GM12878 (cell line): ENCODE measurements at regions not wholly inside any gene's neighbourhood (a gene's known extent, or its start where the extent isn't known, plus 50 kb on each side); places are given as distances from the start of the nearest gene placed in this dataset.
A peak's percentile ranks its signal among the peaks of the same experiment; 100 is the strongest.

Source experiments
- BACH1 ChIP-seq: fragments of 450-650 bp; IDR thresholded peaks from 2 replicates; pipeline ENCODE4 v1.6.1; 2017; ENCODE audit warnings: mild to moderate bottlenecking, borderline replicate concordance
- BHLHE40 ChIP-seq, 2 experiments: fragments of 450-650 bp in 1 of 2; IDR thresholded peaks; 2 replicates each; pipeline ENCODE4 v1.6.1; 2011 to 2017; ENCODE audit warnings: low read depth in 2 of 2, borderline replicate concordance in 1 of 2, improper control_type of control experiment in 1 of 2, low read length in 1 of 2, mild to moderate bottlenecking in 1 of 2
- CBFB ChIP-seq: IDR thresholded peaks from 2 replicates; pipeline ENCODE4 v1.6.1; 2016; ENCODE audit warnings: antibody characterized with exemption, low read depth
- CBX3 ChIP-seq: fragments of 200-600 bp; sonication (generic); IDR thresholded peaks from 2 replicates; pipeline ENCODE4 v1.6.1; 2016; ENCODE audit warnings: low read depth, borderline replicate concordance
- CBX5 ChIP-seq: sonication (generic); IDR thresholded peaks from 2 replicates; pipeline ENCODE4 v1.6.1; 2016; ENCODE audit warnings: low read depth, moderate library complexity, mild to moderate bottlenecking, inconsistent platforms
- CREM ChIP-seq: IDR thresholded peaks from 2 replicates; pipeline ENCODE4 v1.6.1; 2014; ENCODE audit warnings: antibody characterized with exemption, low read depth
- EGR1 ChIP-seq, 2 experiments: IDR thresholded peaks; 1 replicate in 1 of 2; 2 replicates in 1 of 2; pipeline ENCODE4 v1.6.1; 2011 to 2012; ENCODE audit warnings: low read depth in 2 of 2, low read length in 2 of 2, borderline replicate concordance in 1 of 2, mild to moderate bottlenecking in 1 of 2, moderate library complexity in 1 of 2
- FOXM1 ChIP-seq: IDR thresholded peaks from 2 replicates; pipeline ENCODE4 v1.6.1; 2012; ENCODE audit warnings: low read depth, mild to moderate bottlenecking, inconsistent platforms, low read length, moderate library complexity
- GABPA ChIP-seq: IDR thresholded peaks from 2 replicates; pipeline ENCODE4 v1.6.1; 2014; ENCODE audit warnings: antibody characterized with exemption, low read depth, mild to moderate bottlenecking, inconsistent platforms
- HCFC1 ChIP-seq: fragments of 150-350 bp; IDR thresholded peaks from 2 replicates; pipeline ENCODE4 v1.6.1; 2014; ENCODE audit warnings: low read length
- HDGF ChIP-seq: fragments of 450-650 bp; IDR thresholded peaks from 2 replicates; pipeline ENCODE4 v1.6.1; 2016; ENCODE audit warnings: antibody characterized with exemption
- KAT2A ChIP-seq: conservative IDR thresholded peaks from 2 replicates; pipeline ENCODE4 v1.6.1; 2011; ENCODE audit warnings: low read depth, low read length; ENCODE audit not compliant: control insufficient read depth
- MEF2A ChIP-seq: IDR thresholded peaks from 2 replicates; pipeline ENCODE4 v1.6.1; 2011; ENCODE audit warnings: low read depth, mild to moderate bottlenecking, low read length, moderate library complexity; ENCODE audit not compliant: insufficient read depth
- MXI1 ChIP-seq: fragments of 150-350 bp; IDR thresholded peaks from 2 replicates; pipeline ENCODE4 v1.6.1; 2011; ENCODE audit warnings: low read depth, mild to moderate bottlenecking, inconsistent platforms, low read length, improper control_type of control experiment
- NFIC ChIP-seq: IDR thresholded peaks from 2 replicates; pipeline ENCODE4 v1.6.1; 2012; ENCODE audit warnings: low read depth, mild to moderate bottlenecking, inconsistent platforms, low read length, moderate library complexity
- NFYB ChIP-seq: IDR thresholded peaks from 2 replicates; pipeline ENCODE4 v1.6.1; 2011; ENCODE audit warnings: low read depth, mild to moderate bottlenecking, low read length, improper control_type of control experiment, moderate library complexity; ENCODE audit not compliant: insufficient read depth
- PAX8 ChIP-seq: fragments of 450-650 bp; IDR thresholded peaks from 2 replicates; pipeline ENCODE4 v1.6.1; 2017; ENCODE audit warnings: mild to moderate bottlenecking, moderate library complexity
- PBX3 ChIP-seq: IDR thresholded peaks from 2 replicates; pipeline ENCODE4 v1.6.1; 2011; ENCODE audit warnings: mild to moderate bottlenecking, low read depth, low read length, moderate library complexity; ENCODE audit not compliant: insufficient replicate concordance
- POLR2AphosphoS2 ChIP-seq: IDR thresholded peaks from 2 replicates; pipeline ENCODE4 v1.6.1; 2011; ENCODE audit warnings: low read depth, mild to moderate bottlenecking, low read length, improper control_type of control experiment, moderate library complexity
- RB1 ChIP-seq: fragments of 450-650 bp; formaldehyde crosslinking; IDR thresholded peaks from 2 replicates; pipeline ENCODE4 v1.6.1; 2017; ENCODE audit warnings: mild to moderate bottlenecking, borderline replicate concordance
- RELA ChIP-seq: fragments of 450-650 bp; IDR thresholded peaks from 2 replicates; pipeline ENCODE4 v1.8.0; 2014; ENCODE audit warnings: borderline replicate concordance; ENCODE audit not compliant: partially characterized antibody
- REST ChIP-seq: IDR thresholded peaks from 2 replicates; pipeline ENCODE4 v1.6.1; 2012; ENCODE audit warnings: mild to moderate bottlenecking, low read depth, low read length
- SMARCA5 ChIP-seq: fragments of 450-650 bp; IDR thresholded peaks from 2 replicates; pipeline ENCODE4 v1.6.1; 2017; ENCODE audit warnings: mild to moderate bottlenecking
- SMC3 ChIP-seq: IDR thresholded peaks from 2 replicates; pipeline ENCODE4 v1.6.1; 2011; ENCODE audit warnings: low read length, improper control_type of control experiment, borderline replicate concordance
- SREBF2 ChIP-seq: IDR thresholded peaks from 2 replicates; pipeline ENCODE4 v1.6.1; 2012; ENCODE audit warnings: mild to moderate bottlenecking, low read length
- STAT1 ChIP-seq: fragments of 450-650 bp; conservative IDR thresholded peaks from 2 replicates; pipeline ENCODE4 v1.6.1; 2014; ENCODE audit warnings: antibody characterized with exemption, mild to moderate bottlenecking
- TAF1 ChIP-seq: IDR thresholded peaks from 2 replicates; pipeline ENCODE4 v1.6.1; 2011; ENCODE audit warnings: mild to moderate bottlenecking, low read depth, low read length, borderline replicate concordance
- ZNF217 ChIP-seq: fragments of 450-650 bp; IDR thresholded peaks from 2 replicates; pipeline ENCODE4 v1.6.1; 2017; ENCODE audit warnings: antibody characterized with exemption, mild to moderate bottlenecking
- ZNF24 ChIP-seq: fragments of 450-650 bp; IDR thresholded peaks from 2 replicates; pipeline ENCODE4 v1.6.1; 2017; ENCODE audit warnings: antibody characterized with exemption, mild to moderate bottlenecking
- TF ChIP-seq, protein P1 (sequence below): IDR thresholded peaks from 2 replicates; pipeline ENCODE4 v1.6.1; 2012; ENCODE audit warnings: low read length, inconsistent platforms

DNA sequence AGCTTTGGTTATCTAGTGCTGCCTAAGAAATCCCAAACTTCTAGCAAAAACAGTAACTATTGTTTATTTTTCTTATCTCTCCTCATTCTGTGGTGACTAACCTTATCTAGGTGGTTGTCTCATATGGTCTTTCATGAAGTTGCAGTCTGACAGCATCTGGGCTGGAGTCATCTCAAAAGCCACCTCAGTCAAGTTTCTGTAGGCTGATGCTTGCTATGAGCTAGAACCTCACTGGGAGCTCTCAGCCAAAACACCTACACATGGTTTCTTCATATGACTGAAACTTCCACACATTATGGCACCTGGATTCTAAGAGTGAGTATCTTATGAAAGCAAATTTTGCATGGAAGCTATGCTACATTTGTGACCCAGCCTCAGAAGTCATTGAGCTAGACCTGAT lies 596.4 kb upstream of the VRK2 start (continued):
- no peak for TF ChIP-seq HDGF
- no peak for TF ChIP-seq SMARCA5
- TF ChIP-seq BACH1: no peak
- TF ChIP-seq SMC3: no peak
- no peak for TF ChIP-seq BHLHE40 (IDR thresholded peaks at IDR 0.05; ENCODE audit: borderline replicate concordance in 1 of 2, low read depth in 2 of 2, low read length in 1 of 2)
- TF ChIP-seq MEF2A: no peak
- no peak for TF ChIP-seq HCFC1
- TF ChIP-seq CBFB: no peak
- TF ChIP-seq KAT2A: no peak
- no peak for TF ChIP-seq REST
- no peak for TF ChIP-seq ZNF217
- TF ChIP-seq CBX3: no peak
- peak; percentile 86; the same call in 1 of the 2 replicates for TF ChIP-seq FOXM1
- TF ChIP-seq POLR2AphosphoS2: no peak
- no peak for TF ChIP-seq MXI1
- peak; percentile 38; the same call in 1 of the 2 replicates for TF ChIP-seq GABPA
- TF ChIP-seq RELA: no peak
- TF ChIP-seq ZNF24: no peak
- TF ChIP-seq NFIC: peak; percentile 86; the same call in 1 of the 2 replicates
- peak; percentile 72 for TF ChIP-seq CREM
- no peak for TF ChIP-seq TAF1
- no peak for TF ChIP-seq EGR1 (IDR thresholded peaks at IDR 0.05; ENCODE audit: borderline replicate concordance in 1 of 2, low read depth in 2 of 2, low read length in 2 of 2)
- TF ChIP-seq PAX8: no peak
- no peak for TF ChIP-seq SREBF2
- TF ChIP-seq CBX5: no peak
- no peak for TF ChIP-seq NFYB
- TF ChIP-seq RB1: no peak
- TF ChIP-seq, protein P1, sequence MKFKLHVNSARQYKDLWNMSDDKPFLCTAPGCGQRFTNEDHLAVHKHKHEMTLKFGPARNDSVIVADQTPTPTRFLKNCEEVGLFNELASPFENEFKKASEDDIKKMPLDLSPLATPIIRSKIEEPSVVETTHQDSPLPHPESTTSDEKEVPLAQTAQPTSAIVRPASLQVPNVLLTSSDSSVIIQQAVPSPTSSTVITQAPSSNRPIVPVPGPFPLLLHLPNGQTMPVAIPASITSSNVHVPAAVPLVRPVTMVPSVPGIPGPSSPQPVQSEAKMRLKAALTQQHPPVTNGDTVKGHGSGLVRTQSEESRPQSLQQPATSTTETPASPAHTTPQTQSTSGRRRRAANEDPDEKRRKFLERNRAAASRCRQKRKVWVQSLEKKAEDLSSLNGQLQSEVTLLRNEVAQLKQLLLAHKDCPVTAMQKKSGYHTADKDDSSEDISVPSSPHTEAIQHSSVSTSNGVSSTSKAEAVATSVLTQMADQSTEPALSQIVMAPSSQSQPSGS: no peak
- TF ChIP-seq STAT1: no peak
- TF ChIP-seq PBX3: no peak
